DMS153 treated with DMSO at 0.1 percent for 48 hours (cell line): ENCODE measurements at regions not wholly inside any gene's neighbourhood (a gene's known extent, or its start where the extent isn't known, plus 50 kb on each side); places are given as distances from the start of the nearest gene placed in this dataset.
A peak's percentile ranks its signal among the peaks of the same experiment; 100 is the strongest.

Source experiments
- DNase-seq: peaks from one replicate; lab custom pipeline; 2025; ENCODE audit not compliant: unreplicated experiment; lab: John Stamatoyannopoulos, UW

GRCh38 chr1:219993554-219994433 is 52.5 kb downstream of the EPRS1 start:
- no peak for DNase-seq

- no peak for DNase-seq
Measured at GRCh38 chr1:219991919-219992318, 54.4 kb downstream of the EPRS1 start.

GRCh38 chr1:219991511-219991810 is 54.8 kb downstream of the EPRS1 start:
- DNase-seq, result no peak

GRCh38 chr1:219990782-219991510 is 55.4 kb downstream of the EPRS1 start:
- DNase-seq, result peak; percentile 24

- no peak for DNase-seq
Measured at GRCh38 chr1:219989766-219990165, 56.5 kb downstream of the EPRS1 start.

GRCh38 chr1:219988818-219989217 is 57.5 kb downstream of the EPRS1 start:
- no peak for DNase-seq

- DNase-seq, result no peak
Measured at GRCh38 chr1:219988387-219988786, 57.9 kb downstream of the EPRS1 start.

- no peak for DNase-seq
Measured at GRCh38 chr1:219987325-219987724, 59.0 kb upstream of the SLC30A10 start.

GRCh38 chr1:219985169-219985568 is 56.8 kb upstream of the SLC30A10 start:
- no peak for DNase-seq
